GM19468 (cell line): ENCODE measurements at regions not wholly inside any gene's neighbourhood (a gene's known extent, or its start where the extent isn't known, plus 50 kb on each side); places are given as distances from the start of the nearest gene placed in this dataset.

Experiments used
- ATAC-seq: cut with Tn5 transposase; IDR thresholded peaks from one replicate; pipeline ENCODE4 v1.9.1; 2021; ENCODE audit warnings: mild to moderate bottlenecking, moderate library complexity, moderate number of reproducible peaks; ENCODE audit not compliant: unreplicated experiment; ENCODE audit errors: extremely low read depth

DNA sequence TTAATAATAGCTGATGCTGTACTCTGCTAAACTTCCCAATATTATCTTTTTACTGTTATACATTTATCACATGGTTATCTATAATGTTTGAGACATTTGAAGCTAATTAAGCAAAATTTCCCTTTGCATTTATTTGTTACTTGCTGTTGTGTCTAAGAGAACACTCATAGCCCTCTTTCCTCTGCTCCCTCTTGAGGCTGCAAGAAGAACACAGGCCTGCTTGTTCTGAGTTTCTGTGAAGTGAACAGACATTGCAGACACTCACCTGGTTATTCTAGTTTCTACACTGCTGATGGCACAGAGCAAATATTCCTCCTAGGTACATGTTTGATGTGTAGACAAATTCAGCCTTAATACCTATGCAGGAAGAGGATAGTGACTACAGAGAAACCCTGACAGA lies 367.8 kb downstream of the GASK1B start:
- no peak for ATAC-seq

DNA sequence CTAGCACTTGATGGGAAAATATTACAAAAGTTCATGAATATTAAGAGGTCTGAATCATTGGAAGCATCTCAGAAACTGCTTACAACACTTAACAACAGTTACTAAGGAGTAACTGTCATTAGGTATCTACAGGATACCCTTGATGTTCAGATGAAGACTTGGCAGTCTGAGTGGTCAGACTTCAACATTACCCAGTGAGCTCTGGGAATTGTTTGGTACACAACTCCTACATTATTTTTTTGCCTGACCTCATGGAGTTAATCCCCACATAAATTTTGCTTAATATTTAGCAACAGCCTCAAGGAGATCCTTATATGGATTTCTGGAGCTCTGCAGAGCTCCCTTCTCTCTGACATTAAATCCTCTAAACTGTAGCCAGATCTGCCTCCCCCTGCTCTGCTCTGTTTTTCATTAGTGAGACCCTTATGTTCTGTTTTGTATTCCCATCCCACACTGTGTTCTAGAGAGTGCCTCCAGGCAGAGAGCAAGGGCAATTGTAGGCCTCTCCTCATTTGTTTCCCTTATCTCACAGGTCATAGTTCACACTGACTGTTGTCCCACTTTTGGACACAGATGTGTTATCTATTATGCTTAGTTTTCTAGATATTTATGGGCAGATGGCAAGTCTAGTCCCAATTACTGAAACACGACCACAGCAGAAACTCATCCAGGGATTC lies 368.8 kb downstream of the GASK1B start:
- no peak for ATAC-seq

DNA sequence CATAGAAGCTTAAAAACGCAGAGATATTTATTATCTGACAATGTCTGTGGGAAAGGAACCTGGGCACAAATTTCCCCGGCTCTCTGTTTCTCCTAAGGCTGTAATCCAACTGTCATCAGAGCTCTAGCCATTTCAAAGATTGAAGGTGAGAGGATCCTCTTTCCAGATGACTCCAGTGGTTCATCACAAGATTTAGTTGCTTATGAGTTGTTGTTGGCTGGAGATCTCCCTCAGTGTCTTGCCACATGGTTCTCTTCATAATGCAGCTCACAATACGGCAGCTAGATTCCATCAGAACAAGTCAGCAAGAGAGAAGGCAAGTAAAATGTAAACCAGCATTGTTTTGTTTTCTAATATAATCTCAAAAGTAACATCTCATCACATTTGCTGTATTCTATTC lies 369.4 kb downstream of the GASK1B start:
- no peak for ATAC-seq

GRCh38 chr4:157795495-157795894 lies 377.3 kb downstream of the GASK1B start:
- no peak for ATAC-seq

- ATAC-seq = no peak
Measured at GRCh38 chr4:157792716-157793115, 380.1 kb downstream of the GASK1B start.

GRCh38 chr4:157791236-157791635 lies 381.6 kb downstream of the GASK1B start:
- ATAC-seq = no peak

- no peak for ATAC-seq
Measured at GRCh38 chr4:157787618-157788017, 385.2 kb downstream of the GASK1B start.

DNA sequence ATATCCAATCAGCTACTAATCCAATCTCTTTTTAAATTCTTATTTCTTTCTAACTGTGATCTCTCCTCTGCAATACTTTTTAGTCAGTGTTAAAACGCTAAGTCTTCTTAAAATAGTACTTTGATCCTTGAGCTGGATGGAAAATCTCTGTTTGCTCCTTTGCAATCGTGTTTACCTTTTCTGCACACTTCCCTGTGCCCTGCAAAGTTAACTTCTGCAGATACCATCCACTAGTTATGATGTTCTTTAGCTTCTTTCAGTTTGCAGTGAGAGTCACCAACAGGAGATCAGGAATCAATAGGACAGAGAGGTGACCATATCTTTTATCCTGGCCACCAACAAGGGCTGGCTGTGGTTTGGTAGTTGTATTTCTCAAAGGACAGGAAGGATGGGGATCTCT lies 391.5 kb downstream of the GASK1B start:
- ATAC-seq = no peak

DNA sequence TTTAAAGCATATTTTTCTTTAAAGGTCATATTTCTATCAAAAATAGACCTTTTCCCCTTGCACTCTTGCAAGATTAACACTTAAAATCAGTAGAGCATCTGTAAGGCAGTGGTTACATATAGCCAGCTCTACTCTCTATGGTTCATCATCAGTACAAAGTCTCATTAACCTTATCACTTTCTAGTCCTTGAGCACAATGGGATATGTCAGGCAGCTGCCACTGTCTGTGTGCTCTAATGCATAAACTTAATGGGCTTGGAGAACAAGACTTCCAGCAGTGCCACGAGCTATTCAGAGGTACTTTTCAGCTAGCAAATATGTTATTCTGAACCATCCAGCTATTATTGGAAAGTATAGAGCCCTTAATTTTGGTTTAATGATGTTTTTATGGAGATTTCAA lies 393.7 kb downstream of the GASK1B start:
- ATAC-seq = no peak

GRCh38 chr4:157776930-157777528 lies 395.8 kb downstream of the GASK1B start:
- ATAC-seq = no peak

- no peak for ATAC-seq
Measured at GRCh38 chr4:157775971-157776370, 396.9 kb downstream of the GASK1B start.

DNA sequence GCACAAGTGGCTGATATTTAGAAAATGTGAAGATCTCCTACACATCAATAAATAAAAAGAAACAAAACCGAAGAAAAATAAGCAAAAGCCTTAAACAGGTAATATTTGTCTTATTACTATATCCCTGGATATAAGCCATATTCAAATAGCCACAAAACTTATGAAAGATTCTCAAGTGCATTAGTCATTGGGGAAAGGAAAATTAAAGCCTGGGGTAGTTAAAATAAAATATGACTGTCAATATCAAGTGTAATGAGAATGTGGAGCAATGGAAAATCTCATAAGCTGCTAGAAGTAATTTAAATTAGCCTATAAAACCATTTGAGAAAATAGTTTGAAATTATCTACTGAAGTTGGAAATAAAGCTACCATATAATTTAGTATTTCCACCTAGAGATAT lies 399.9 kb downstream of the GASK1B start:
- no peak for ATAC-seq

DNA sequence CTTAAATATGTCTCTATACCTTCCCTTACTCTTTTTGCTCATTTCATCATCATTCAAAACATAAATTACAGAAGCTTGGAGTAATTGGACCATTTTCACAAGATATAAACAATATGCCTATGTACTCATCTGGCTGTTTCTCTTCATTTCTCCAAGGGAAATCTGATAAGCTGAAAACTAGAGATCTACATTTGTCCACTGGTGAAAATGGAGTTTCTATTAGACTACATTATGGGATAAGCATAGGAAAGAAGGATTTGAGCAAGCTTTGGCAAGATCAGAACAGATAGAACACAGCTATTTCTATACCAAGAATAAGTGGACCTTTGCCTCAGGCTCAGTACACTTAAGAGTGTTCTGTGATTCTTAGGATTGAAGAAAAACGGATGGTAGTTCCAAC lies 404.4 kb downstream of the GASK1B start:
- no peak for ATAC-seq

GRCh38 chr4:157763490-157763889 lies 409.3 kb downstream of the GASK1B start:
- ATAC-seq = no peak

DNA sequence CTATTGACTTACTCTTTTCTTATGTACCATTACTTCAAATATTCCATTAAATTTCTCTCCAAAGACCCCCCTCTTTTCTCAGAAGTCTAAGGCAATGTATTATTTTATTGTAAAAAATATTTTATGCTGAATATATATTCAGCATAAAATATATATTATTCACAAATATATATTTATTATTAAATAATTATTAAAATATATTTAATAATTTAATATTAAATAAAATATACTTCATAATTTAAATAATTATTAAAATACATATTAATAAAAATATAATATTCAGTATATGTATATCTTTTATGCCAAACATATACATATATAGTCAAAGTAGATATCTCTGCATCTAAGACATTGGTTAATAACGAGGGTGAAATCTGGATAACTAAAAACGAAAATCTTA lies 418.4 kb downstream of the GASK1B start:
- ATAC-seq = no peak

- no peak for ATAC-seq
Measured at GRCh38 chr4:157751631-157752030, 421.2 kb downstream of the GASK1B start.

- no peak for ATAC-seq
Measured at GRCh38 chr4:157741642-157742041, 431.2 kb downstream of the GASK1B start.

DNA sequence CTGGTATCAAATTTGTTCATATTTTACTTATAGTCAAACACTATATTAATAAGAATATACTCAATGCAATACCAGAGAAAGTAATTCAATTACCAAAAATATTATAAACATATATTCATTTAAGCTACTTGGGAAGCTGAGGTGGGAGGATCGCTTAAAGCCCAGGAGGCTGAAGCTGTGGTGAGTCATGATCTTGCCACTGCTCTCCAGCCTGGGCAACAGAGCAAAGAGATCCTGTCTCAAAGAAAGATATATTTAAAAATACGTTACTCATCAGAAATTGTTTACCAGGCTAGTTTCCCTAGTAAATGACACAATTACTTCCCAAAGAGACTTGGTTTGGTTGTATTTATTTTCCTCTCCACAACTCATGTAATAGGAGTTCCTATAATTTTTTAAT lies 433.6 kb downstream of the GASK1B start:
- no peak for ATAC-seq

DNA sequence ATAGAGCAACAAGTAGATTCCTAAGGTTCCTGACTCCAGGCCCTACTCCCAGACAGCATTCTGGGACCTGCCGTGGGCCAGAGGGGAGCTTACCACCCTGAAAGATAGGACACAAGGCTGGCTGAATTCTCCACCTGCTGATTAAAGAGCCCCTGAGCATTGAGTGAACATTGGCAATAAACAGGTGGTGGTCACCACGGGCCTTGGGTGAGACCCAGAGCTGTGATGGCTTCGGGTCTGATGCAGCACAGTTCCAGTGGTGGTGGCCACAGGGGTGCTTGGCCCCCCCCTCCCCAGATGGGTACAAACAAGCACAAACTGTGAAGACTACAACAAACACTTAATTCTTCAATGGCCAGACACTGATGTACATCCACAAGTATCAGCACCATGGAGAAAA lies 444.6 kb downstream of the GASK1B start:
- no peak for ATAC-seq

GRCh38 chr4:157727163-157727562 lies 445.7 kb downstream of the GASK1B start:
- ATAC-seq = no peak

DNA sequence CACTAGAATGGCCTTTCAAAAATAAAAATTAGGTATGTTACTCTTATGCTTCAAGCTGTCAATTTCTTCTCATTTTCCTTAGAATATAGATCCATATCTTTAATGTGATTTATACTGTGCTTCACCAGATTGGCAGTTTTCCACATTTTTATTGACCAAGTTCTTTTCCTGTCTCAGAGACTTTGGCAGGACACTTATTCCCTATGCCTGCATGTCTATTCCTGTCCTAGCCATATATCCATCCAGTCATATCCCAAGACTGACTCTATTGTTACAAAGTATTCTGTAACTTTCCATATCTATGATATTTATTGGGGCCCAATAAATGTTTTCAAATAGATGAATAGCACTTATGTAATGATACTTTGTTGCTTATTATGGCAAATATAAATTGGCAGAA lies 450.7 kb downstream of the GASK1B start:
- no peak for ATAC-seq

DNA sequence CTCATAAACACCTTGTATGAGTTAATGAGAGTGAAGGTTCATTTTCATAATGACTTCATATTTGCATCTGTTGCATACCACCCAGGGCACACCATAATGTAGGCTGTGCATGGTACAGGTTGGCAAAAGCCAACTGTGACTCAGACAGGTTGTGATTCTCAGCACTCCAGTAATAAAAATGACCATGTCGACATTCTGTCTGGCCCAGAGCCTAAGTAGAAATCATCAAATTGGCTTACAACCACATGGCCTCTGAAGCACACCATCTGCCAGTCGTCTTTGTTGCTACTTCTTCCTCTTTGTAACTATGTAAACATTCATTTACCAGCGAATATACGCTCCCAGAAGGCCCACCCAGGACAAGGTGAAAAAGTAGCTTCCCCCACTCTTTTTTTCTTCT lies 459.5 kb downstream of the GASK1B start:
- no peak for ATAC-seq
